ENCODE measurements at regions not wholly inside any gene's neighbourhood (a gene's known extent, or its start where the extent isn't known, plus 50 kb on each side); places are given as distances from the start of the nearest gene placed in this dataset.

- TF ChIP-seq POLR2A (IDR thresholded peaks at IDR 0.05; ENCODE audit: extremely low read depth, insufficient read length) (no peak), MAX (IDR thresholded peaks at IDR 0.05; ENCODE audit: low read depth, low read length) (no peak), MYC (IDR thresholded peaks at IDR 0.05; ENCODE audit: low read depth, low read length) (no peak), CTCF (IDR thresholded peaks at IDR 0.05; ENCODE audit: low read depth, low read length) (no peak)
- DNase-seq (ENCODE audit: low read depth): no peak
- no peak overlapping the region for H3K4me3 ChIP-seq (ENCODE audit: low read depth, low read length)
These were observed 328.8 kb upstream of the SLC14A2 start for GRCh38 chr18:45286431-45286830.

- DNase-seq (ENCODE audit: low read depth): no peak
- TF ChIP-seq POLR2A (IDR thresholded peaks at IDR 0.05; ENCODE audit: extremely low read depth, insufficient read length) (no peak), CTCF (IDR thresholded peaks at IDR 0.05; ENCODE audit: low read depth, low read length) (no peak), MYC (IDR thresholded peaks at IDR 0.05; ENCODE audit: low read depth, low read length) (no peak), MAX (IDR thresholded peaks at IDR 0.05; ENCODE audit: low read depth, low read length) (no peak)
- no peak overlapping the region for H3K4me3 ChIP-seq (ENCODE audit: low read depth, low read length)
These were observed 327.7 kb upstream of the SLC14A2 start for GRCh38 chr18:45287531-45287930.

GRCh38 chr18:45290364-45290763 is 324.9 kb upstream of the SLC14A2 start:
- no peak for DNase-seq (ENCODE audit: low read depth)
- no peak overlapping the region for H3K4me3 ChIP-seq (ENCODE audit: low read depth, low read length)
- TF ChIP-seq POLR2A (IDR thresholded peaks at IDR 0.05; ENCODE audit: extremely low read depth, insufficient read length) (no peak), MYC (IDR thresholded peaks at IDR 0.05; ENCODE audit: low read depth, low read length) (no peak), CTCF (IDR thresholded peaks at IDR 0.05; ENCODE audit: low read depth, low read length) (no peak), MAX (IDR thresholded peaks at IDR 0.05; ENCODE audit: low read depth, low read length) (no peak)

GRCh38 chr18:45291621-45292615 is 323.4 kb upstream of the SLC14A2 start:
- TF ChIP-seq POLR2A (IDR thresholded peaks at IDR 0.05; ENCODE audit: extremely low read depth, insufficient read length) (no peak), MAX (IDR thresholded peaks at IDR 0.05; ENCODE audit: low read depth, low read length) (no peak), MYC (IDR thresholded peaks at IDR 0.05; ENCODE audit: low read depth, low read length) (no peak), CTCF (IDR thresholded peaks at IDR 0.05; ENCODE audit: low read depth, low read length) (no peak)
- no peak overlapping the region for H3K4me3 ChIP-seq (ENCODE audit: low read depth, low read length)
- peak; percentile 40 for DNase-seq (ENCODE audit: low read depth)

GRCh38 chr18:45295388-45295787 is 319.9 kb upstream of the SLC14A2 start:
- TF ChIP-seq MYC (IDR thresholded peaks at IDR 0.05; ENCODE audit: low read depth, low read length): no peak
- no peak for TF ChIP-seq MAX (IDR thresholded peaks at IDR 0.05; ENCODE audit: low read depth, low read length)
- no peak for TF ChIP-seq POLR2A (IDR thresholded peaks at IDR 0.05; ENCODE audit: extremely low read depth, insufficient read length)
- no peak for TF ChIP-seq CTCF (IDR thresholded peaks at IDR 0.05; ENCODE audit: low read depth, low read length)
- DNase-seq (ENCODE audit: low read depth): no peak

More at GRCh38 chr18:45295388-45295787, 319.9 kb upstream of the SLC14A2 start:
- no peak overlapping the region for H3K4me3 ChIP-seq (ENCODE audit: low read depth, low read length)
